ENCODE measurements at regions not wholly inside any gene's neighbourhood (a gene's known extent, or its start where the extent isn't known, plus 50 kb on each side); places are given as distances from the start of the nearest gene placed in this dataset.

GRCh38 chr15:69801144-69801543 is 296.6 kb downstream of the TLE3 start:
- Histone ChIP-seq H3K9me3 (no peaks in the 10 kb centered on the region), H3K27ac (replicated peaks in 1 of 4) (no peak overlapping the region), H3K27me3 (no peaks in the 10 kb centered on the region), H3K4me3 (no peak overlapping the region), H3K4me1 (peaks cover 0 to under 1% (median 0%) of the 10 kb centered on the region in 4 donors), H3K36me3 (no peaks in the 10 kb centered on the region)
- DNase-seq (ENCODE audit: extremely low spot score), result no peak
- TF ChIP-seq CTCF (IDR thresholded peaks at IDR 0.05), result no peak
- no peak for TF ChIP-seq POLR2A (IDR thresholded peaks at IDR 0.05; ENCODE audit: low read depth)
- no peak for TF ChIP-seq POLR2AphosphoS5 (IDR thresholded peaks at IDR 0.05)
- no peak for TF ChIP-seq EP300 (IDR thresholded peaks at IDR 0.05)
- WGBS, result 68% methylated on average over 9 of the region's 9 CpGs
- intact Hi-C loops (cut with DNase I), result loop anchor here (10.0 kb wide), 1 partner anchor 56 kb away; no protein-coding TSS in a partner anchor

GRCh38 chr15:69802432-69802831 is 295.3 kb downstream of the TLE3 start:
- Histone ChIP-seq H3K9me3 (no peaks in the 10 kb centered on the region), H3K27ac (replicated peaks in 1 of 4) (no peak overlapping the region), H3K4me3 (no peak overlapping the region), H3K36me3 (no peaks in the 10 kb centered on the region), H3K27me3 (no peaks in the 10 kb centered on the region), H3K4me1 (peaks cover 0 to 3% (median 0%) of the 10 kb centered on the region in 4 donors)
- intact Hi-C loops (cut with DNase I), result loop anchor here (10.0 kb wide), 1 partner anchor 58 kb away; no protein-coding TSS in a partner anchor
- no peak for DNase-seq (ENCODE audit: extremely low spot score)
- 96% methylated on average over 4 of the region's 4 CpGs for WGBS
- TF ChIP-seq POLR2AphosphoS5 (IDR thresholded peaks at IDR 0.05), result no peak

GRCh38 chr15:69804786-69805185 is 292.9 kb downstream of the TLE3 start:
- no peak for DNase-seq (ENCODE audit: extremely low spot score)
- no peaks in the 10 kb centered on the region for H3K36me3 ChIP-seq
- H3K4me1 ChIP-seq, result peaks cover 0 to 10% (median 6%) of the 10 kb centered on the region in 4 donors
- H3K4me3 ChIP-seq, result no peak overlapping the region
- H3K27ac ChIP-seq (replicated peaks in 1 of 4), result no peak overlapping the region
- WGBS, result 75% methylated on average over 3 of the region's 3 CpGs
- H3K9me3 ChIP-seq, result no peaks in the 10 kb centered on the region
- no peaks in the 10 kb centered on the region for H3K27me3 ChIP-seq
- TF ChIP-seq EP300 (IDR thresholded peaks at IDR 0.05), result no peak
- TF ChIP-seq POLR2A (IDR thresholded peaks at IDR 0.05; ENCODE audit: low read depth), result no peak
- no peak for TF ChIP-seq CTCF (IDR thresholded peaks at IDR 0.05)
- TF ChIP-seq POLR2AphosphoS5 (IDR thresholded peaks at IDR 0.05), result no peak
- intact Hi-C loops (cut with DNase I), result loop anchor here (10.0 kb wide), 1 partner anchor 60 kb away; no protein-coding TSS in a partner anchor

GRCh38 chr15:69805248-69805953 is 292.3 kb downstream of the TLE3 start:
- Histone ChIP-seq H3K4me3 (no peak overlapping the region), H3K27me3 (no peaks in the 10 kb centered on the region), H3K27ac (replicated peaks in 1 of 4) (no peak overlapping the region), H3K4me1 (peaks cover 0 to 16% (median 12%) of the 10 kb centered on the region in 4 donors), H3K9me3 (no peaks in the 10 kb centered on the region), H3K36me3 (no peaks in the 10 kb centered on the region)
- no peak for DNase-seq (ENCODE audit: extremely low spot score)
- 94% methylated on average over 9 of the region's 9 CpGs for WGBS
- intact Hi-C loops (cut with DNase I), result loop anchor here (10.0 kb wide), 1 partner anchor 61 kb away; no protein-coding TSS in a partner anchor
- TF ChIP-seq EP300 (IDR thresholded peaks at IDR 0.05) (no peak), CTCF (IDR thresholded peaks at IDR 0.05) (no peak), POLR2A (IDR thresholded peaks at IDR 0.05; ENCODE audit: low read depth) (no peak), POLR2AphosphoS5 (IDR thresholded peaks at IDR 0.05) (no peak)

GRCh38 chr15:69806287-69806915 is 291.3 kb downstream of the TLE3 start:
- DNase-seq (ENCODE audit: extremely low spot score), result no peak
- intact Hi-C loops (cut with DNase I), result loop anchor here (10.0 kb wide), 1 partner anchor 62 kb away; no protein-coding TSS in a partner anchor

More at GRCh38 chr15:69806287-69806915, 291.3 kb downstream of the TLE3 start:
- H3K27ac ChIP-seq (replicated peaks in 1 of 4), result no peak overlapping the region
- H3K4me1 ChIP-seq, result peaks cover 0 to 24% (median 21%) of the 10 kb centered on the region in 4 donors
- TF ChIP-seq CTCF (IDR thresholded peaks at IDR 0.05) (no peak), POLR2AphosphoS5 (IDR thresholded peaks at IDR 0.05) (no peak), EP300 (IDR thresholded peaks at IDR 0.05) (no peak), POLR2A (IDR thresholded peaks at IDR 0.05; ENCODE audit: low read depth) (no peak)
- H3K4me3 ChIP-seq, result no peak overlapping the region
- WGBS, result 84% methylated on average over 9 of the region's 10 CpGs
- H3K9me3 ChIP-seq, result no peaks in the 10 kb centered on the region
- H3K27me3 ChIP-seq, result no peaks in the 10 kb centered on the region
- H3K36me3 ChIP-seq, result no peaks in the 10 kb centered on the region

All from esophagus muscularis mucosa (tissue), 4 donors.